SK-N-SH (cell line): ENCODE measurements at regions not wholly inside any gene's neighbourhood (a gene's known extent, or its start where the extent isn't known, plus 50 kb on each side); places are given as distances from the start of the nearest gene placed in this dataset.

Source experiments
- CTCF ChIA-PET: fragments of 300-600, 350-600 bp; formaldehyde crosslinking; extraction: SDS; loops from one replicate; lab custom pipeline; 2021; lab: Yijun Ruan, JAX
- POLR2A ChIA-PET: fragments of 350-600 bp; sonication (Branson Sonifier 250); formaldehyde crosslinking; extraction: SDS; loops from one replicate; lab custom pipeline; 2020; ENCODE audit warnings: antibody characterized with exemption, inconsistent platforms; lab: Yijun Ruan, JAX
- DNase-seq: peaks from one replicate; pipeline ENCODE4 v3.0.0; 2012
- H2AFZ ChIP-seq: fragments of 200-600 bp; sonication (generic); 2 replicates; pipeline ENCODE4 v1.8.1; 2016; ENCODE audit warnings: antibody characterized with exemption, mild to moderate bottlenecking, low read depth
- H3F3A ChIP-seq: fragments of 200-600 bp; sonication (generic); replicated peaks from 2 replicates; pipeline ENCODE3; 2016; ENCODE audit warnings: antibody characterized with exemption, mild to moderate bottlenecking; ENCODE audit not compliant: insufficient read depth
- H3K27ac ChIP-seq, 2 experiments: fragments of 200-500 bp in 1 of 2; fragments of 200-600 bp in 1 of 2; sonication (Bioruptor generic) in 1 of 2; sonication (generic), shearing (Covaris generic) in 1 of 2; 2 replicates each; pipeline versions ENCODE4 v1.5.1 to v1.6.1; 2014 to 2016; ENCODE audit warnings: low read depth in 2 of 2, inconsistent platforms in 1 of 2, low read length in 1 of 2, mild to moderate bottlenecking in 1 of 2, mixed read lengths in 1 of 2
- H3K27me3 ChIP-seq: fragments of 200-600 bp; sonication (generic), shearing (Covaris generic); 2 replicates; pipeline ENCODE4 v1.6.1; 2016; ENCODE audit warnings: mixed run types; ENCODE audit not compliant: insufficient read depth
- H3K36me3 ChIP-seq, 2 experiments: fragments of 200-500 bp in 1 of 2; fragments of 200-600 bp in 1 of 2; sonication (Bioruptor generic) in 1 of 2; sonication (generic) in 1 of 2; replicated peaks in 1 of 2; 2 replicates each; pipeline versions ENCODE3 to v1.5.1; 2014 to 2016; ENCODE audit warnings: low read length in 1 of 2, mild to moderate bottlenecking in 1 of 2; ENCODE audit not compliant: insufficient read depth in 2 of 2, control insufficient read depth in 1 of 2
- H3K4me1 ChIP-seq, 2 experiments: fragments of 200-500 bp in 1 of 2; fragments of 200-600 bp in 1 of 2; sonication (Bioruptor generic) in 1 of 2; sonication (generic), shearing (Covaris generic) in 1 of 2; 2 replicates each; pipeline versions ENCODE4 v1.5.1 to v1.6.1; 2014 to 2016; ENCODE audit warnings: low read depth in 1 of 2, low read length in 1 of 2, mixed run types in 1 of 2; ENCODE audit not compliant: insufficient read depth in 2 of 2, control insufficient read depth in 1 of 2
- H3K4me2 ChIP-seq: fragments of 200-600 bp; sonication (generic), shearing (Covaris generic); 2 replicates; pipeline ENCODE4 v1.6.1; 2017; ENCODE audit warnings: mixed run types
- H3K4me3 ChIP-seq, 2 experiments: fragments of 200-500 bp in 1 of 2; fragments of 200-600 bp in 1 of 2; sonication (Bioruptor generic) in 1 of 2; sonication (generic), shearing (Covaris generic) in 1 of 2; 2 replicates each; pipeline versions ENCODE4 v1.5.1 to v1.8.1; 2014 to 2016; ENCODE audit warnings: low read depth in 2 of 2, inconsistent platforms in 1 of 2, low read length in 1 of 2, mild to moderate bottlenecking in 1 of 2, mixed read lengths in 1 of 2, moderate library complexity in 1 of 2
- H3K79me2 ChIP-seq: fragments of 200-600 bp; sonication (generic); 2 replicates; pipeline ENCODE4 v1.8.1; 2017; ENCODE audit warnings: mild to moderate bottlenecking; ENCODE audit not compliant: insufficient read depth
- H3K9ac ChIP-seq: fragments of 200-600 bp; sonication (generic); 2 replicates; pipeline ENCODE4 v1.6.1; 2017; ENCODE audit warnings: mixed run types
- H3K9me2 ChIP-seq: fragments of 200-600 bp; sonication (generic); 2 replicates; pipeline ENCODE4 v1.6.1; 2017; ENCODE audit warnings: mixed run types
- H3K9me3 ChIP-seq: fragments of 200-600 bp; sonication (generic); 2 replicates; pipeline ENCODE4 v1.6.1; 2017; ENCODE audit warnings: mixed run types, mild to moderate bottlenecking, moderate library complexity
- H4K20me1 ChIP-seq: fragments of 200-600 bp; sonication (generic); 2 replicates; pipeline ENCODE4 v1.6.1; 2017; ENCODE audit warnings: mild to moderate bottlenecking, mixed run types; ENCODE audit not compliant: insufficient read depth
- ELF1 ChIP-seq: IDR thresholded peaks from 2 replicates; pipeline ENCODE4 v1.4.0; 2012
- EP300 ChIP-seq, 2 experiments: IDR thresholded peaks; 2 replicates each; pipeline versions ENCODE4 v1.4.0 to v1.6.1; 2012; ENCODE audit warnings: borderline replicate concordance in 1 of 2, low read depth in 1 of 2, low read length in 1 of 2
- FOSL2 ChIP-seq: IDR thresholded peaks from 2 replicates; pipeline ENCODE4 v1.4.0; 2012; ENCODE audit warnings: low read depth, mild to moderate bottlenecking, moderate library complexity, borderline replicate concordance
- FOXJ3 ChIP-seq: sonication (generic); formaldehyde crosslinking; IDR thresholded peaks from 2 replicates; pipeline ENCODE4 v1.5.1; 2020; ENCODE audit warnings: mild to moderate bottlenecking, missing genetic modification reagents
- GABPA ChIP-seq: IDR thresholded peaks from 2 replicates; pipeline ENCODE4 v1.4.0; 2012; ENCODE audit warnings: low read depth, mild to moderate bottlenecking
- GATA2 ChIP-seq: sonication (generic); formaldehyde crosslinking; IDR thresholded peaks from 2 replicates; pipeline ENCODE4 v1.5.0; 2020; ENCODE audit warnings: mild to moderate bottlenecking, missing genetic modification reagents
- MEF2A ChIP-seq: IDR thresholded peaks from 2 replicates; pipeline ENCODE4 v1.4.0; 2012; ENCODE audit warnings: low read depth, borderline replicate concordance
- MXI1 ChIP-seq: IDR thresholded peaks from 2 replicates; pipeline ENCODE4 v1.6.1; 2012; ENCODE audit warnings: mild to moderate bottlenecking, low read depth, low read length, improper control_type of control experiment
- POLR2AphosphoS5 ChIP-seq: IDR thresholded peaks from 2 replicates; pipeline ENCODE4 v1.6.1; 2012; ENCODE audit warnings: low read depth, low read length
- RCOR1 ChIP-seq: fragments of 150-350 bp; IDR thresholded peaks from 2 replicates; pipeline ENCODE4 v1.6.1; 2017; ENCODE audit warnings: antibody characterized with exemption, low read length
- RFX5 ChIP-seq: IDR thresholded peaks from 2 replicates; pipeline ENCODE4 v1.6.1; 2012; ENCODE audit warnings: mild to moderate bottlenecking, improper control_type of control experiment, low read length
- SIN3A ChIP-seq: IDR thresholded peaks from 2 replicates; pipeline ENCODE4 v1.6.1; 2012; ENCODE audit warnings: low read depth, mild to moderate bottlenecking, low read length, moderate library complexity, borderline replicate concordance
- SMC3 ChIP-seq: IDR thresholded peaks from 2 replicates; pipeline ENCODE4 v1.6.1; 2012; ENCODE audit warnings: low read depth, low read length, improper control_type of control experiment
- TAF1 ChIP-seq: IDR thresholded peaks from 2 replicates; pipeline ENCODE4 v1.6.1; 2012; ENCODE audit warnings: low read depth, mild to moderate bottlenecking, low read length, moderate library complexity, borderline replicate concordance
- WGBS: methylation state at CpG from one replicate; pipeline ENCODE4 v1.1.6; 2017; ENCODE audit warnings: low lambda C conversion rate; 5-methylcytosine and 5-hydroxymethylcytosine counted together
- TF ChIP-seq, protein P1 (sequence below): IDR thresholded peaks from 2 replicates; pipeline ENCODE4 v1.4.0; 2012; ENCODE audit warnings: low read depth, borderline replicate concordance
- TF ChIP-seq, protein P2 (sequence below): IDR thresholded peaks from 2 replicates; pipeline ENCODE4 v1.4.0; 2012; ENCODE audit warnings: low read depth
- TF ChIP-seq, protein P3 (sequence below): IDR thresholded peaks from 2 replicates; pipeline ENCODE4 v1.4.0; 2012; ENCODE audit warnings: low read depth, borderline replicate concordance

DNA sequence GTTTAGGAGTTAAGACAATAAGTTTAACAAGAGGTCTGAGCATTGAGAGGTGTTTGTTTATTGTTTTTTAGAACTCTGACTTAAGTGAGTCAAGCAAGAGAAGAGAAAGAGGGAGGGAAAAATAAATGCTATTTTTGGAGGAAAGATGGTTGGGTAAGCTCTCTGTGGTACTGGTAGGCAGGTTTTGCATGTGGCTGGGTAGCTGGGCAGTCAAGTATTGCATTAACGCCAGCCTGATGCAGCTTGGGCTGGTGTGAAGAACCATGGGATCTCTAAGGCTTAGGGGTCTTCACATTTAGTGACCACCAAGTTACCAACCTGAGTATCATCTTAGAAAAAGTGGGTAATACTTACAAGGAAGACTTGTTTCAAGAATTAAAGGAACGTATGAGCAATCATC is 534.5 kb upstream of the SEMA6D start:
- H3K4me2 ChIP-seq: no peak overlapping the region
- no peaks in the 10 kb centered on the region for H3K79me2 ChIP-seq
- no peak overlapping the region for H3K27ac ChIP-seq
- ChIA-PET CTCF (interaction anchor here (0.6 to 1.0 kb wide), 3 partner anchors 12 to 1623 kb away, joined by 3 read pairs; no protein-coding TSS in a partner anchor), POLR2A (no interaction called here)
- H3K4me1 ChIP-seq: peaks cover 0 to 4% of the 10 kb centered on the region in 2 experiments; a peak in 1 of 4 replicates
- H3K27me3 ChIP-seq: peaks cover 13% of the 10 kb centered on the region
- DNase-seq: no peak
- no peaks in the 10 kb centered on the region for H4K20me1 ChIP-seq
- WGBS: 23% methylated on average over 2 of the region's 2 CpGs
- TF ChIP-seq FOSL2 (no peak), FOXJ3 (CRISPR knock-in tag) (no peak), RCOR1 (no peak), ELF1 (no peak), MEF2A (no peak), TAF1 (no peak), EP300 (IDR thresholded peaks at IDR 0.05; ENCODE audit: borderline replicate concordance in 1 of 2, low read depth in 1 of 2, low read length in 1 of 2) (no peak), POLR2AphosphoS5 (no peak), GABPA (no peak), SIN3A (no peak), RFX5 (no peak), SMC3 (no peak), GATA2 (CRISPR knock-in tag) (no peak), MXI1 (no peak)
- TF ChIP-seq, protein P1, sequence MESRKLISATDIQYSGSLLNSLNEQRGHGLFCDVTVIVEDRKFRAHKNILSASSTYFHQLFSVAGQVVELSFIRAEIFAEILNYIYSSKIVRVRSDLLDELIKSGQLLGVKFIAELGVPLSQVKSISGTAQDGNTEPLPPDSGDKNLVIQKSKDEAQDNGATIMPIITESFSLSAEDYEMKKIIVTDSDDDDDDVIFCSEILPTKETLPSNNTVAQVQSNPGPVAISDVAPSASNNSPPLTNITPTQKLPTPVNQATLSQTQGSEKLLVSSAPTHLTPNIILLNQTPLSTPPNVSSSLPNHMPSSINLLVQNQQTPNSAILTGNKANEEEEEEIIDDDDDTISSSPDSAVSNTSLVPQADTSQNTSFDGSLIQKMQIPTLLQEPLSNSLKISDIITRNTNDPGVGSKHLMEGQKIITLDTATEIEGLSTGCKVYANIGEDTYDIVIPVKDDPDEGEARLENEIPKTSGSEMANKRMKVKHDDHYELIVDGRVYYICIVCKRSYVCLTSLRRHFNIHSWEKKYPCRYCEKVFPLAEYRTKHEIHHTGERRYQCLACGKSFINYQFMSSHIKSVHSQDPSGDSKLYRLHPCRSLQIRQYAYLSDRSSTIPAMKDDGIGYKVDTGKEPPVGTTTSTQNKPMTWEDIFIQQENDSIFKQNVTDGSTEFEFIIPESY: no peak
- TF ChIP-seq, protein P2, sequence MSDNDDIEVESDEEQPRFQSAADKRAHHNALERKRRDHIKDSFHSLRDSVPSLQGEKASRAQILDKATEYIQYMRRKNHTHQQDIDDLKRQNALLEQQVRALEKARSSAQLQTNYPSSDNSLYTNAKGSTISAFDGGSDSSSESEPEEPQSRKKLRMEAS: no peak
- TF ChIP-seq, protein P3, sequence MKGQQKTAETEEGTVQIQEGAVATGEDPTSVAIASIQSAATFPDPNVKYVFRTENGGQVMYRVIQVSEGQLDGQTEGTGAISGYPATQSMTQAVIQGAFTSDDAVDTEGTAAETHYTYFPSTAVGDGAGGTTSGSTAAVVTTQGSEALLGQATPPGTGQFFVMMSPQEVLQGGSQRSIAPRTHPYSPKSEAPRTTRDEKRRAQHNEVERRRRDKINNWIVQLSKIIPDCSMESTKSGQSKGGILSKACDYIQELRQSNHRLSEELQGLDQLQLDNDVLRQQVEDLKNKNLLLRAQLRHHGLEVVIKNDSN: no peak
- no peak overlapping the region for H2AFZ ChIP-seq
- no peak overlapping the region for H3K4me3 ChIP-seq
- H3K36me3 ChIP-seq: no peaks in the 10 kb centered on the region
- no peak overlapping the region for H3K9ac ChIP-seq
- no peaks in the 10 kb centered on the region for H3F3A ChIP-seq
- no peaks in the 10 kb centered on the region for H3K9me2 ChIP-seq
- H3K9me3 ChIP-seq: no peaks in the 10 kb centered on the region
